VCaP (cell line): ENCODE measurements at regions not wholly inside any gene's neighbourhood (a gene's known extent, or its start where the extent isn't known, plus 50 kb on each side); places are given as distances from the start of the nearest gene placed in this dataset.
"Not testable (repeated sequence)": the region's sequence is repeated elsewhere in the genome, so short reads cannot be mapped to it uniquely, and the experiment has no call there.

Experiments used
- H3K27ac ChIP-seq: fragments of 450-650 bp; 2 replicates; pipeline ENCODE4 v1.5.1; 2017
- CTCF ChIP-seq: fragments of 450-650 bp; conservative IDR thresholded peaks from 2 replicates; pipeline ENCODE4 v1.5.1; 2017; ENCODE audit warnings: mild to moderate bottlenecking, moderate library complexity

GRCh38 chr10:45093945-45094344 lies 93.2 kb downstream of the ZNF22 start:
- no peak for TF ChIP-seq CTCF
- no peak overlapping the region for H3K27ac ChIP-seq

GRCh38 chr10:45095286-45095685 lies 94.6 kb downstream of the ZNF22 start:
- no peak for TF ChIP-seq CTCF
- no peak overlapping the region for H3K27ac ChIP-seq

GRCh38 chr10:45096001-45096400 lies 95.3 kb downstream of the ZNF22 start:
- TF ChIP-seq CTCF: no peak

GRCh38 chr10:45100429-45100828 lies 99.7 kb downstream of the ZNF22 start:
- no peak for TF ChIP-seq CTCF
- H3K27ac ChIP-seq: no peak overlapping the region

More at GRCh38 chr10:45096001-45096400, 95.3 kb downstream of the ZNF22 start:
- no peak overlapping the region for H3K27ac ChIP-seq

GRCh38 chr10:45104674-45105073 lies 104.0 kb downstream of the ZNF22 start:
- H3K27ac ChIP-seq: no peak overlapping the region
- no peak for TF ChIP-seq CTCF

GRCh38 chr10:45105309-45105708 lies 104.6 kb downstream of the ZNF22 start:
- not testable (repeated sequence) for H3K27ac ChIP-seq

GRCh38 chr10:45106236-45106856 lies 105.6 kb downstream of the ZNF22 start:
- no peak for TF ChIP-seq CTCF
- H3K27ac ChIP-seq: no peak overlapping the region

- H3K27ac ChIP-seq: no peak overlapping the region
- no peak for TF ChIP-seq CTCF
Observed at GRCh38 chr10:45111509-45111908, 110.8 kb downstream of the ZNF22 start.

- not testable (repeated sequence) for H3K27ac ChIP-seq
Observed at GRCh38 chr10:45117940-45118339, 117.2 kb downstream of the ZNF22 start.
